NOMO-1 treated with dmso at 0.1 percent for 144 hours (cell line): ENCODE measurements at regions not wholly inside any gene's neighbourhood (a gene's known extent, or its start where the extent isn't known, plus 50 kb on each side); places are given as distances from the start of the nearest gene placed in this dataset.

Source experiments
- DNase-seq: peaks from one replicate; lab custom pipeline; 2025; ENCODE audit not compliant: unreplicated experiment; lab: John Stamatoyannopoulos, UW

- DNase-seq, result no peak
These were observed 646.1 kb downstream of the CDH11 start for GRCh38 chr16:64475627-64476351.

- no peak for DNase-seq
These were observed 650.9 kb downstream of the CDH11 start for GRCh38 chr16:64470916-64471315.

GRCh38 chr16:64469906-64470702 is 651.8 kb downstream of the CDH11 start:
- no peak for DNase-seq

- no peak for DNase-seq
These were observed 652.5 kb downstream of the CDH11 start for GRCh38 chr16:64469351-64469750.

- DNase-seq, result no peak
These were observed 653.3 kb downstream of the CDH11 start for GRCh38 chr16:64468515-64469090.

GRCh38 chr16:64459821-64460220 is 662.0 kb downstream of the CDH11 start:
- no peak for DNase-seq

- DNase-seq, result no peak
These were observed 662.5 kb downstream of the CDH11 start for GRCh38 chr16:64459402-64459801.

- DNase-seq, result no peak
These were observed 666.6 kb downstream of the CDH11 start for GRCh38 chr16:64455275-64455674.

GRCh38 chr16:64453646-64454045 is 668.2 kb downstream of the CDH11 start:
- no peak for DNase-seq

- no peak for DNase-seq
These were observed 669.4 kb downstream of the CDH11 start for GRCh38 chr16:64452446-64452845.

GRCh38 chr16:64450177-64450576 is 671.7 kb downstream of the CDH11 start:
- no peak for DNase-seq

- DNase-seq, result no peak
These were observed 672.4 kb downstream of the CDH11 start for GRCh38 chr16:64449506-64449905.

GRCh38 chr16:64445649-64446048 is 676.2 kb downstream of the CDH11 start:
- DNase-seq, result no peak

- no peak for DNase-seq
These were observed 676.6 kb downstream of the CDH11 start for GRCh38 chr16:64445245-64445644.

- DNase-seq, result no peak
These were observed 681.4 kb downstream of the CDH11 start for GRCh38 chr16:64440421-64440831.

- DNase-seq, result no peak
These were observed 681.9 kb downstream of the CDH11 start for GRCh38 chr16:64440005-64440404.

GRCh38 chr16:64437706-64438324 is 684.0 kb downstream of the CDH11 start:
- no peak for DNase-seq

GRCh38 chr16:64434526-64435069 is 687.3 kb downstream of the CDH11 start:
- no peak for DNase-seq

GRCh38 chr16:64428463-64429113 is 693.3 kb downstream of the CDH11 start:
- no peak for DNase-seq

- DNase-seq, result no peak
These were observed 695.7 kb downstream of the CDH11 start for GRCh38 chr16:64426131-64426666.

GRCh38 chr16:64425381-64425780 is 696.5 kb downstream of the CDH11 start:
- DNase-seq, result no peak
